ENCODE measurements at regions not wholly inside any gene's neighbourhood (a gene's known extent, or its start where the extent isn't known, plus 50 kb on each side); places are given as distances from the start of the nearest gene placed in this dataset.

GRCh38 chr2:79253243-79253774, 93.8 kb upstream of the REG3A start:
- TF ChIP-seq POLR2A (IDR thresholded peaks at IDR 0.05): no peak
- TF ChIP-seq, protein P1, sequence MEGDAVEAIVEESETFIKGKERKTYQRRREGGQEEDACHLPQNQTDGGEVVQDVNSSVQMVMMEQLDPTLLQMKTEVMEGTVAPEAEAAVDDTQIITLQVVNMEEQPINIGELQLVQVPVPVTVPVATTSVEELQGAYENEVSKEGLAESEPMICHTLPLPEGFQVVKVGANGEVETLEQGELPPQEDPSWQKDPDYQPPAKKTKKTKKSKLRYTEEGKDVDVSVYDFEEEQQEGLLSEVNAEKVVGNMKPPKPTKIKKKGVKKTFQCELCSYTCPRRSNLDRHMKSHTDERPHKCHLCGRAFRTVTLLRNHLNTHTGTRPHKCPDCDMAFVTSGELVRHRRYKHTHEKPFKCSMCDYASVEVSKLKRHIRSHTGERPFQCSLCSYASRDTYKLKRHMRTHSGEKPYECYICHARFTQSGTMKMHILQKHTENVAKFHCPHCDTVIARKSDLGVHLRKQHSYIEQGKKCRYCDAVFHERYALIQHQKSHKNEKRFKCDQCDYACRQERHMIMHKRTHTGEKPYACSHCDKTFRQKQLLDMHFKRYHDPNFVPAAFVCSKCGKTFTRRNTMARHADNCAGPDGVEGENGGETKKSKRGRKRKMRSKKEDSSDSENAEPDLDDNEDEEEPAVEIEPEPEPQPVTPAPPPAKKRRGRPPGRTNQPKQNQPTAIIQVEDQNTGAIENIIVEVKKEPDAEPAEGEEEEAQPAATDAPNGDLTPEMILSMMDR (IDR thresholded peaks at IDR 0.05): no peak
- TF ChIP-seq EP300 (IDR thresholded peaks at IDR 0.05): no peak

Measured in suprapubic skin (tissue), 3 donors.